Effector memory CD8-positive, alpha-beta T cell (primary cell): ENCODE measurements at regions not wholly inside any gene's neighbourhood (a gene's known extent, or its start where the extent isn't known, plus 50 kb on each side); places are given as distances from the start of the nearest gene placed in this dataset.

Experiments
- ATAC-seq: fragments of 150-1000 bp; cut with Tn5 transposase; replicated peaks from 2 replicates; pipeline ENCODE4 v1.10.0; 2021; ENCODE audit warnings: mild to moderate bottlenecking, moderate library complexity
- DNase-seq, 3 experiments: peaks; one replicate each; pipeline ENCODE4 v3.0.0; 2021
- H3K27ac Mint-ChIP-seq, 2 donors: one replicate each; pipeline ENCODE4 v1.8.0; 2022; ENCODE audit warnings: mild to moderate bottlenecking in 2 of 2, mixed read lengths in 2 of 2, moderate library complexity in 2 of 2
- H3K27me3 Mint-ChIP-seq, 2 donors: one replicate each; pipeline ENCODE4 v1.8.0; 2022; ENCODE audit warnings: mixed read lengths in 2 of 2
- H3K36me3 Mint-ChIP-seq: one replicate; pipeline ENCODE4 v1.8.0; 2022; ENCODE audit warnings: mild to moderate bottlenecking, moderate library complexity, mixed read lengths; ENCODE audit not compliant: insufficient read depth
- H3K4me1 Mint-ChIP-seq, 2 donors: one replicate each; pipeline ENCODE4 v1.8.0; 2022; ENCODE audit warnings: low read depth in 2 of 2, mixed read lengths in 2 of 2
- H3K4me3 Mint-ChIP-seq, 2 donors: one replicate each; pipeline ENCODE4 v1.8.0; 2022; ENCODE audit warnings: mild to moderate bottlenecking in 2 of 2, mixed read lengths in 2 of 2, moderate library complexity in 2 of 2
- H3K9me3 Mint-ChIP-seq, 2 donors: one replicate each; pipeline ENCODE4 v1.8.0; 2022; ENCODE audit warnings: mixed read lengths in 2 of 2

DNA sequence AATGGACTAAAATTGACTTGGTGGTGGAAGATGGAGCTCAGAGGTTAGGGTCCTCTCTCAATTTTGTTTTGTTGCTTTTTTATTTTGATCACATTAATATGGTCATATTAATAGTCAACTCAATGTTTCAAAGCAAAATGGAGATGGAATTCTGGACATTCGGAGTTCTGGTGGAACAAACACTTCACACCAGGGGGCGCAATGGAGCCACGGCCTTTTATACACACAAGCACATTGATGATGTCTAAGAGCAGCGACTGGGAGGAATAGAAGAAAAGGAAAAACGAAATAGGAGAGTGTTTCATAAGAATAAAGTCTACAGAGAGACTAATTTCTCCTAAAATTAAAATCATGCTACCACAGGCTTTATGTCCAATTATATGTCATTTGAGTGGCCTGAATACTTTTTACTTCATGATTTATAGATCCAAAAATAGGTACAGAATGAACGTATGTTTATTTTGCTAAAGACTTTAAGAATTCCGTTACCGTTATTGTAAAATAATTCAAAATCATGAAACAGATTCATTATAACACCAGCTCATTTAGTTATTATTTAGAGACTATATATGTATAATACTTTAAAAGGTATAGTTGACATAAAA is 197.6 kb upstream of the SASH1 start:
- Mint-ChIP-seq H3K36me3 (no peaks in the 10 kb centered on the region), H3K27me3 (peaks cover 12 to 26% of the 10 kb centered on the region in 2 donors), H3K27ac (no peak overlapping the region), H3K4me1 (peaks cover 5% of the 10 kb centered on the region in 2 donors), H3K9me3 (no peaks in the 10 kb centered on the region), H3K4me3 (no peak overlapping the region)
- ATAC-seq (no peak), DNase-seq (peak; percentile 10 to 29 (median 21))

- Mint-ChIP-seq H3K36me3 (no peaks in the 10 kb centered on the region), H3K9me3 (no peaks in the 10 kb centered on the region), H3K4me3 (no peak overlapping the region), H3K27me3 (peaks cover 12 to 25% of the 10 kb centered on the region in 2 donors), H3K4me1 (peaks cover 5% of the 10 kb centered on the region in 2 donors), H3K27ac (peak overlapping the region; percentile 9 to 39)
- DNase-seq, result peak in 1 of 3 experiments; percentile 3
- ATAC-seq, result peak; percentile 75
These were observed 195.7 kb upstream of the SASH1 start for GRCh38 chr6:148146717-148147462.

GRCh38 chr6:148147463-148147830 is 195.2 kb upstream of the SASH1 start:
- ATAC-seq (no peak), DNase-seq (no peak)
- Mint-ChIP-seq H3K4me1 (peaks cover 5% of the 10 kb centered on the region in 2 donors), H3K36me3 (no peaks in the 10 kb centered on the region), H3K4me3 (no peak overlapping the region), H3K27me3 (peaks cover 12 to 25% of the 10 kb centered on the region in 2 donors), H3K9me3 (peaks cover 0 to 2% of the 10 kb centered on the region in 2 donors), H3K27ac (no peak overlapping the region)

- Mint-ChIP-seq H3K27ac (no peak overlapping the region), H3K4me1 (peaks cover under 1% of the 10 kb centered on the region in 2 donors), H3K9me3 (peaks cover 0 to 2% of the 10 kb centered on the region in 2 donors), H3K36me3 (no peaks in the 10 kb centered on the region), H3K4me3 (no peak overlapping the region), H3K27me3 (peaks cover 0 to 16% of the 10 kb centered on the region in 2 donors)
- DNase-seq (no peak), ATAC-seq (no peak)
These were observed 190.6 kb upstream of the SASH1 start for GRCh38 chr6:148151896-148152643.

- Mint-ChIP-seq H3K36me3 (peaks cover 3% of the 10 kb centered on the region), H3K4me1 (no peaks in the 10 kb centered on the region), H3K9me3 (peaks cover 0 to 2% of the 10 kb centered on the region in 2 donors), H3K27me3 (peaks cover 0 to 16% of the 10 kb centered on the region in 2 donors), H3K27ac (no peak overlapping the region), H3K4me3 (no peak overlapping the region)
- ATAC-seq, result no peak
- DNase-seq, result no peak
These were observed 188.0 kb upstream of the SASH1 start for GRCh38 chr6:148154668-148155067.

GRCh38 chr6:148155293-148155692 is 187.3 kb upstream of the SASH1 start:
- Mint-ChIP-seq H3K9me3 (peaks cover 0 to 2% of the 10 kb centered on the region in 2 donors), H3K4me3 (no peak overlapping the region), H3K27me3 (peaks cover 0 to 16% of the 10 kb centered on the region in 2 donors), H3K4me1 (no peaks in the 10 kb centered on the region), H3K27ac (no peak overlapping the region), H3K36me3 (peaks cover 3% of the 10 kb centered on the region)
- no peak for ATAC-seq
- no peak for DNase-seq

DNA sequence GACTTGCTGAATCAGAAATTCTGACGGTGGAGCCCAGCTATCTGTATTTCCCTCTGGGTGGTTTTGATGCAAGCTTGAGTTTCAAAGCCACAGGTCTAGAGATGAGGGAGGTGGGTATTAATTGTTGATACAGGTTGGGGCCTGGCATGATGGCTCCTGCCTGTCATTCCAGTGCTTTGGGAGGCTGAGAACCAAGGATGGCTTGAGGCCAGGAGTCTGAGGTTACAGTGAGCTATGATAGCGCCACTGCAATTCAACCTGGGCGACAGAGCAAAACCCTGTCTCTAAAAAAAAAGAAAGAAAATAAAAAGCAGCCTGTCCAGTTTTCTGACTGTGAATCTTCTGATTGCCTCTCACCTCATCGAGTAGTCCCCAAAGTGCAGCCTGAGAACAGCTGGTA is 184.8 kb upstream of the SASH1 start:
- no peaks in the 10 kb centered on the region for H3K4me1 Mint-ChIP-seq
- H3K36me3 Mint-ChIP-seq, result peaks cover 3% of the 10 kb centered on the region
- H3K27me3 Mint-ChIP-seq, result peaks cover 0 to 4% of the 10 kb centered on the region in 2 donors
- ATAC-seq (no peak), DNase-seq (no peak)
- H3K4me3 Mint-ChIP-seq, result no peak overlapping the region
- H3K27ac Mint-ChIP-seq, result no peak overlapping the region
- H3K9me3 Mint-ChIP-seq, result no peaks in the 10 kb centered on the region

DNA sequence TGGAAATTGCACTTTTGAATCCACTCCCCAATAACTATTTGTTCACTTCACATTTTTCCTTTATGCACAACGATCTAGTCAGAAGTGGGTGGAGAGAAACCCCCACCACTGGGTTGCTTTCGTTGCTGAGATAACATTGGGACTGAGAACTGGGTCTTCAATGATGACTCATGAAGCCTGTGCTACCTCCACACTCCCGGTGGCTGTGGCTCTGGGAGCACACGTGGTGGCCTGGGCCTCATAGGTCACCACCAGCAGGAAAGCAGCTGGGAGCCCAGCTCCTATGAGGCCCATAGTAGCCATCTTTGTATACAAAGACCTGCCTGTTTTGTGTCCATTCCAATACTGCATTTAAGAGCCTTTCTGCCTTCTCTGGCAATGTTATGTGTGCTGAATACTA is 178.0 kb upstream of the SASH1 start:
- Mint-ChIP-seq H3K27me3 (no peaks in the 10 kb centered on the region), H3K9me3 (no peaks in the 10 kb centered on the region), H3K27ac (no peak overlapping the region), H3K4me3 (no peak overlapping the region), H3K36me3 (no peaks in the 10 kb centered on the region), H3K4me1 (no peaks in the 10 kb centered on the region)
- DNase-seq (no peak), ATAC-seq (no peak)

DNA sequence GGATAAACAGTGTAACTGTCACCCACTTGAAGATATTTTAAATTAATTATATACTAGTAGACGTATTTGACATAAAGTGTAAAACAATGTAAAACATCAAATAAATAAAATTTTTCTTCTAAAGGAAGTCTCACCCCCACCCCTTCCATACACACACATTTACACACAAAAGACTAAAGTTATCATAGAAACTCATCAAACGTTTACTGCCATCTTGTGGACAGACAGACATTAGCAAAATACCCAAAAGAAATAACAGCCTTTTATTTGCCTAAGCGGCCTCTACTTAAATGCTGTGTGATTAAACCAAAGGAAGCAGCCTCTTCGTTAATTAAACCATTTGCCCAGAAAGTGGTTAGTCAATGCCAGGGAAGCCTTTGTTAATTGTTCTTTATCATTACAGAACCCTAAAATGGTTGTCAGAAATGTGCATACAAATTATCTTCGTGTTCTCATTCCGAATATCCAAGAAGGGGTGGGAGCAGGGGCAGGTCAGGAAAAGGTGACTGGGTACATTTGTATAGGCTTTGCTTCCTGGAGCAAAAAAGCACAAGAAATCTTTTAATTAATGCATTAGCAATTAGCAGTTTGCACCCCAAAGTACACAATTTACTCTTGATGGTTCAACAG is 176.2 kb upstream of the SASH1 start:
- H3K4me1 Mint-ChIP-seq, result no peaks in the 10 kb centered on the region
- H3K27ac Mint-ChIP-seq, result no peak overlapping the region
- DNase-seq, result no peak
- H3K4me3 Mint-ChIP-seq, result no peak overlapping the region
- H3K27me3 Mint-ChIP-seq, result no peaks in the 10 kb centered on the region
- ATAC-seq, result no peak
- H3K36me3 Mint-ChIP-seq, result no peaks in the 10 kb centered on the region
- H3K9me3 Mint-ChIP-seq, result no peaks in the 10 kb centered on the region

DNA sequence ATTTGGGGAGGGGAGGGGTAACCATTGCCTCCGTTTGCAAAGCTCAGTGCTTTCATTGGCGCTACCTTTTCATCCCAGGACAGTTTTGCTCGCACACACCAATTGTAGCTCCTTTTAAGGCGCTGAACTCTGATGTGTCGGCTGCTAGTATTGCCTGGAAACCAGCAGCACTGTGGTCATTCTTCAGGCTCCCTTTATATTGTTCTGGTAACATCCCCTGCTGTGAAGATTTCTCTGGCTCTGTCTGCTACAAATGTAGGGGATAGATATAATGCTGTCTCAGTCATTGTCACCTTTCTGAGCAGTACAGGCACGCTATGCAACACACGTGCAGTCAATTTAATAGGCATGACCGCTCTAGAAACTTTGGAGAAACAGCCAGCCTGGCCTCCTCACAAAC is 172.9 kb upstream of the SASH1 start:
- Mint-ChIP-seq H3K27me3 (peaks cover 0 to 8% of the 10 kb centered on the region in 2 donors), H3K27ac (no peak overlapping the region), H3K4me3 (no peak overlapping the region), H3K9me3 (no peaks in the 10 kb centered on the region), H3K36me3 (no peaks in the 10 kb centered on the region), H3K4me1 (no peaks in the 10 kb centered on the region)
- no peak for DNase-seq
- no peak for ATAC-seq

- Mint-ChIP-seq H3K36me3 (no peaks in the 10 kb centered on the region), H3K4me1 (no peaks in the 10 kb centered on the region), H3K27ac (no peak overlapping the region), H3K4me3 (no peak overlapping the region), H3K9me3 (no peaks in the 10 kb centered on the region), H3K27me3 (peaks cover 0 to 8% of the 10 kb centered on the region in 2 donors)
- ATAC-seq (no peak), DNase-seq (no peak)
These were observed 172.4 kb upstream of the SASH1 start for GRCh38 chr6:148170286-148170685.

- no peak for ATAC-seq
- no peak overlapping the region for H3K4me3 Mint-ChIP-seq
These were observed 169.1 kb upstream of the SASH1 start for GRCh38 chr6:148173548-148173947.

GRCh38 chr6:148175550-148176188 is 167.0 kb upstream of the SASH1 start:
- no peak for DNase-seq
- Mint-ChIP-seq H3K27ac (no peak overlapping the region), H3K9me3 (no peaks in the 10 kb centered on the region), H3K4me1 (no peaks in the 10 kb centered on the region), H3K36me3 (no peaks in the 10 kb centered on the region), H3K27me3 (peaks cover 0 to 8% of the 10 kb centered on the region in 2 donors), H3K4me3 (no peak overlapping the region)
- ATAC-seq, result no peak

More at GRCh38 chr6:148173548-148173947, 169.1 kb upstream of the SASH1 start:
- H3K27ac Mint-ChIP-seq, result no peak overlapping the region
- H3K4me1 Mint-ChIP-seq, result no peaks in the 10 kb centered on the region
- no peak for DNase-seq
- no peaks in the 10 kb centered on the region for H3K9me3 Mint-ChIP-seq
- H3K27me3 Mint-ChIP-seq, result peaks cover 0 to 8% of the 10 kb centered on the region in 2 donors
- no peaks in the 10 kb centered on the region for H3K36me3 Mint-ChIP-seq
